ENCODE measurements at regions not wholly inside any gene's neighbourhood (a gene's known extent, or its start where the extent isn't known, plus 50 kb on each side); places are given as distances from the start of the nearest gene placed in this dataset.
"Not testable (repeated sequence)": the region's sequence is repeated elsewhere in the genome, so short reads cannot be mapped to it uniquely, and the experiment has no call there.

DNA sequence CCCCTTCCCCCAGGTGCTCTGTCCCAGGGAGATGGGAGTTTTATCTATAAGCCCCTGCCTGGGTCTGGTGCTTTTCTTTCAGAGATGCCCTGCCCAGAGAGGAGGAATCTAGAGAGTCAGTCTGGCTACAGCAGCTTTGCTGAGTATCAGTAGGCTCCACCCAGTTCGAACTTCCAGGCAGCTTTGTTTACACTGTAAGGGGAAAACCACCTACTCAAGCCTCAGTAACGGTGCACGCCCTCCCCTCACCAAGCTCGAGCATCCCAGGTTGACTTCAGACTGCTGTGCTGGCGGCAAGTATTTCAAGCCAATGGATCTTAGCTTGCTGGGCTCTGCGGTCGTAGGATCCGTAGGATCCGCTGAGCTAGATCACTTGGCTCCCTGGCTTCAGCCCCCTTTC, 72.1 kb upstream of the GMNC start:
- TF ChIP-seq, protein P1, sequence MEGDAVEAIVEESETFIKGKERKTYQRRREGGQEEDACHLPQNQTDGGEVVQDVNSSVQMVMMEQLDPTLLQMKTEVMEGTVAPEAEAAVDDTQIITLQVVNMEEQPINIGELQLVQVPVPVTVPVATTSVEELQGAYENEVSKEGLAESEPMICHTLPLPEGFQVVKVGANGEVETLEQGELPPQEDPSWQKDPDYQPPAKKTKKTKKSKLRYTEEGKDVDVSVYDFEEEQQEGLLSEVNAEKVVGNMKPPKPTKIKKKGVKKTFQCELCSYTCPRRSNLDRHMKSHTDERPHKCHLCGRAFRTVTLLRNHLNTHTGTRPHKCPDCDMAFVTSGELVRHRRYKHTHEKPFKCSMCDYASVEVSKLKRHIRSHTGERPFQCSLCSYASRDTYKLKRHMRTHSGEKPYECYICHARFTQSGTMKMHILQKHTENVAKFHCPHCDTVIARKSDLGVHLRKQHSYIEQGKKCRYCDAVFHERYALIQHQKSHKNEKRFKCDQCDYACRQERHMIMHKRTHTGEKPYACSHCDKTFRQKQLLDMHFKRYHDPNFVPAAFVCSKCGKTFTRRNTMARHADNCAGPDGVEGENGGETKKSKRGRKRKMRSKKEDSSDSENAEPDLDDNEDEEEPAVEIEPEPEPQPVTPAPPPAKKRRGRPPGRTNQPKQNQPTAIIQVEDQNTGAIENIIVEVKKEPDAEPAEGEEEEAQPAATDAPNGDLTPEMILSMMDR (IDR thresholded peaks at IDR 0.05), result not testable (repeated sequence)
- TF ChIP-seq EZH2 (IDR thresholded peaks at IDR 0.05; ENCODE audit: borderline replicate concordance, insufficient read depth, low read depth, low read length, poor library complexity, severe bottlenecking), result not testable (repeated sequence)

Data from B cell (primary cell).